ENCODE measurements at regions not wholly inside any gene's neighbourhood (a gene's known extent, or its start where the extent isn't known, plus 50 kb on each side); places are given as distances from the start of the nearest gene placed in this dataset.

GRCh38 chr11:29305456-29306232 is 711.2 kb downstream of the KCNA4 start:
- H3K4me3 ChIP-seq, result no peak overlapping the region
- no peak overlapping the region for H3K27ac ChIP-seq
- TF ChIP-seq, protein P1, sequence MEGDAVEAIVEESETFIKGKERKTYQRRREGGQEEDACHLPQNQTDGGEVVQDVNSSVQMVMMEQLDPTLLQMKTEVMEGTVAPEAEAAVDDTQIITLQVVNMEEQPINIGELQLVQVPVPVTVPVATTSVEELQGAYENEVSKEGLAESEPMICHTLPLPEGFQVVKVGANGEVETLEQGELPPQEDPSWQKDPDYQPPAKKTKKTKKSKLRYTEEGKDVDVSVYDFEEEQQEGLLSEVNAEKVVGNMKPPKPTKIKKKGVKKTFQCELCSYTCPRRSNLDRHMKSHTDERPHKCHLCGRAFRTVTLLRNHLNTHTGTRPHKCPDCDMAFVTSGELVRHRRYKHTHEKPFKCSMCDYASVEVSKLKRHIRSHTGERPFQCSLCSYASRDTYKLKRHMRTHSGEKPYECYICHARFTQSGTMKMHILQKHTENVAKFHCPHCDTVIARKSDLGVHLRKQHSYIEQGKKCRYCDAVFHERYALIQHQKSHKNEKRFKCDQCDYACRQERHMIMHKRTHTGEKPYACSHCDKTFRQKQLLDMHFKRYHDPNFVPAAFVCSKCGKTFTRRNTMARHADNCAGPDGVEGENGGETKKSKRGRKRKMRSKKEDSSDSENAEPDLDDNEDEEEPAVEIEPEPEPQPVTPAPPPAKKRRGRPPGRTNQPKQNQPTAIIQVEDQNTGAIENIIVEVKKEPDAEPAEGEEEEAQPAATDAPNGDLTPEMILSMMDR (IDR thresholded peaks at IDR 0.05), result no peak
- H3K27me3 ChIP-seq (ENCODE audit: insufficient read depth in 3 of 3, low read length in 2 of 3), result no peaks in the 10 kb centered on the region
- H3K9me3 ChIP-seq, result no peaks in the 10 kb centered on the region
- no peaks in the 10 kb centered on the region for H3K4me1 ChIP-seq
- DNase-seq (no peak), ATAC-seq (no peak)
- intact Hi-C loops (cut with DNase I), result no loop called here
- H3K36me3 ChIP-seq (ENCODE audit: insufficient read depth in 1 of 2, low read depth in 1 of 2), result no peaks in the 10 kb centered on the region

- no peak overlapping the region for H3K27ac ChIP-seq
- TF ChIP-seq, protein P1 (IDR thresholded peaks at IDR 0.05), result no peak
- WGBS, 3 donors, result 64 to 74% (median 70%) methylated on average over 3 of the region's 3 CpGs
- H3K4me3 ChIP-seq, result no peak overlapping the region
- H3K9me3 ChIP-seq, result no peaks in the 10 kb centered on the region
- no peaks in the 10 kb centered on the region for H3K4me1 ChIP-seq
- H3K36me3 ChIP-seq (ENCODE audit: insufficient read depth in 1 of 2, low read depth in 1 of 2), result no peaks in the 10 kb centered on the region
- no peak for ATAC-seq
- H3K27me3 ChIP-seq (ENCODE audit: insufficient read depth in 3 of 3, low read length in 2 of 3), result no peaks in the 10 kb centered on the region
- intact Hi-C loops (cut with DNase I), result no loop called here
- no peak for DNase-seq
Measured at GRCh38 chr11:29300420-29300819, 716.4 kb downstream of the KCNA4 start.

DNA sequence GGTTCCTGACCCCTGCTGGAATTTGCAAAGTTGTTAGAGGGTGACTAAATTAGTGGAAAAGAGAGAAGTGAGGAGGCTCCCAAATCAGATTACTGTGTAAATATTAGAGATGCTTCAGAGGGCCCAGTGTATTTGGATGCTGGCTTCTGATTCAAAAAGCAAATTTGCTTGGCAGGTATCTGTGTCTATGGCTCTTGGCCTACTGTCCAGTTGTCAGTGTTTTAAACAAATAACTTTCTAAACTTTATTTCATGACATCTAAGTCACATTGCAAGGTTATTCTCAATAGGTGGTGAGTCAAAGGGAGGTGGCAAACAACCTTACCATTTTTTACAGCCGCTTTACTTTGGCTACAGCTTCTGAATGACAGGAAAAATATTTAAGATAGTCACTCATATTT is 720.1 kb downstream of the KCNA4 start:
- ATAC-seq, result no peak
- Histone ChIP-seq H3K27me3 (ENCODE audit: insufficient read depth in 3 of 3, low read length in 2 of 3) (no peaks in the 10 kb centered on the region), H3K4me3 (no peak overlapping the region), H3K9me3 (no peaks in the 10 kb centered on the region), H3K36me3 (ENCODE audit: insufficient read depth in 1 of 2, low read depth in 1 of 2) (no peaks in the 10 kb centered on the region), H3K27ac (no peak overlapping the region), H3K4me1 (no peaks in the 10 kb centered on the region)
- 87 to 90% (median 88%) methylated on average over 1 of the region's 1 CpG for WGBS, 3 donors
- TF ChIP-seq, protein P1 (IDR thresholded peaks at IDR 0.05), result no peak
- no peak for DNase-seq
- intact Hi-C loops (cut with DNase I), result no loop called here

GRCh38 chr11:29293825-29294224 is 723.0 kb downstream of the KCNA4 start:
- no peaks in the 10 kb centered on the region for H3K27me3 ChIP-seq (ENCODE audit: insufficient read depth in 3 of 3, low read length in 2 of 3)
- TF ChIP-seq, protein P1 (IDR thresholded peaks at IDR 0.05), result no peak
- intact Hi-C loops (cut with DNase I), result no loop called here
- DNase-seq (no peak), ATAC-seq (no peak)
- WGBS, 3 donors, result 5 to 9% (median 9%) methylated on average over 3 of the region's 3 CpGs
- no peak overlapping the region for H3K4me3 ChIP-seq
- no peak overlapping the region for H3K27ac ChIP-seq
- no peaks in the 10 kb centered on the region for H3K9me3 ChIP-seq
- no peaks in the 10 kb centered on the region for H3K4me1 ChIP-seq
- no peaks in the 10 kb centered on the region for H3K36me3 ChIP-seq (ENCODE audit: insufficient read depth in 1 of 2, low read depth in 1 of 2)

DNA sequence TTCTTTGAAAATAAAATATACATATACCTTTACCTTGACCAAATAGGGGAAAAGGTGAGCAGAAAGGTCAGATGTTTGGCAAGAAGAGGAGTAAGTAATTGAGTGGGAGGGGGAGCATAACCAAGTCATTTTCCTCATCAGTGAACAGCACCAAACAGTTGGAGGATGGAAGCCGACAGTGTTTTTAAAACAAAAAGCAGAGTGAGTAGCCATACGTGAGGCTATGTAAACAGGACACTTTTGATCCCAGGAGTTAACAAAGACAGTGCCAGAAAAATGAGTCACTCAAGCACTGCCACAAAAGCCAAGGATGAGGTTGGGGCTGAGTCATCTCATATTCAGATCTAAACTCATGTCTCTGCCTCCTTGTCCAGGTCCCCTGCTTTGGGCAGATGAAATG is 734.7 kb downstream of the KCNA4 start:
- no peak for ATAC-seq
- DNase-seq, result no peak
- no peak overlapping the region for H3K27ac ChIP-seq
- H3K36me3 ChIP-seq (ENCODE audit: insufficient read depth in 1 of 2, low read depth in 1 of 2), result no peaks in the 10 kb centered on the region
- no peaks in the 10 kb centered on the region for H3K9me3 ChIP-seq
- H3K4me1 ChIP-seq, result no peaks in the 10 kb centered on the region
- H3K27me3 ChIP-seq (ENCODE audit: insufficient read depth in 3 of 3, low read length in 2 of 3), result no peaks in the 10 kb centered on the region
- TF ChIP-seq, protein P1 (IDR thresholded peaks at IDR 0.05), result no peak
- intact Hi-C loops (cut with DNase I), result no loop called here
- WGBS, 3 donors, result 48 to 69% (median 54%) methylated on average over 2 of the region's 2 CpGs
- H3K4me3 ChIP-seq, result no peak overlapping the region

Measured in psoas muscle (tissue), 7 donors.